Thyroid gland (tissue), 4 donors: ENCODE measurements at regions not wholly inside any gene's neighbourhood (a gene's known extent, or its start where the extent isn't known, plus 50 kb on each side); places are given as distances from the start of the nearest gene placed in this dataset.

Experiments used
- DNase-seq, 2 donors: peaks; one replicate each; pipeline ENCODE4 v3.0.0-alpha.2; 2019
- H3K27ac ChIP-seq, 3 donors: fragments of 200-600 bp; sonication (generic); 1 replicate in 2 of 3; 2 replicates in 1 of 3; pipeline ENCODE4 v1.5.1; 2016 to 2019; ENCODE audit warnings: mild to moderate bottlenecking in 1 of 3, moderate library complexity in 1 of 3
- H3K27me3 ChIP-seq: fragments of 200-600 bp; sonication (generic); one replicate; pipeline ENCODE4 v1.5.1; 2019
- H3K36me3 ChIP-seq, 2 donors: fragments of 200-600 bp; sonication (generic); one replicate each; pipeline ENCODE4 v1.5.1; 2016 to 2019
- H3K4me1 ChIP-seq, 2 donors: fragments of 200-600 bp; sonication (generic); one replicate each; pipeline ENCODE4 v1.5.1; 2017 to 2019
- H3K4me3 ChIP-seq, 3 donors: fragments of 200-600 bp; sonication (generic); replicated peaks in 1 of 3; 1 replicate in 2 of 3; 2 replicates in 1 of 3; pipeline ENCODE4 v1.5.1; 2016; ENCODE audit warnings: mild to moderate bottlenecking in 1 of 3
- H3K9me3 ChIP-seq: fragments of 200-600 bp; sonication (generic); one replicate; pipeline ENCODE4 v1.5.1; 2017
- CTCF ChIP-seq, 6 experiments: fragments of 200-600 bp in 3 of 6; fragments of 450-650 bp in 3 of 6; sonication (generic) in 3 of 6; IDR thresholded peaks; one replicate each; pipeline ENCODE4 v1.5.1; 2016 to 2019; ENCODE audit warnings: antibody characterized with exemption in 6 of 6, mild to moderate bottlenecking in 2 of 6, inconsistent platforms in 1 of 6, moderate library complexity in 1 of 6
- POLR2A ChIP-seq, 2 donors: fragments of 450-650 bp; IDR thresholded peaks; one replicate each; pipeline ENCODE4 v1.6.1; 2017; ENCODE audit warnings: antibody characterized with exemption in 2 of 2, mild to moderate bottlenecking in 2 of 2, moderate library complexity in 1 of 2
- WGBS, 2 donors: methylation state at CpG; one replicate each; pipeline ENCODE4 v1.1.5; 2017; 5-methylcytosine and 5-hydroxymethylcytosine counted together
- intact Hi-C: fragments of 100-400 bp; cut with DNase I; formaldehyde crosslinking; loops from one replicate; pipeline ENCODE4 v1.15.1; 2023

GRCh38 chr2:151113318-151113717, 148.3 kb downstream of the RBM43 start:
- H3K4me3 ChIP-seq, result no peak overlapping the region
- no peaks in the 10 kb centered on the region for H3K27me3 ChIP-seq
- intact Hi-C loops, result no loop called here
- no peak for TF ChIP-seq POLR2A (IDR thresholded peaks at IDR 0.05)
- TF ChIP-seq CTCF (IDR thresholded peaks at IDR 0.05), result no peak
- no peak for DNase-seq
- H3K27ac ChIP-seq, result no peak overlapping the region
- no peaks in the 10 kb centered on the region for H3K9me3 ChIP-seq
- 55 to 70% methylated on average over 3 of the region's 3 CpGs for WGBS, 2 donors
- H3K4me1 ChIP-seq, result no peaks in the 10 kb centered on the region
- H3K36me3 ChIP-seq, result no peaks in the 10 kb centered on the region

GRCh38 chr2:151111599-151112278, 149.9 kb downstream of the RBM43 start:
- no peaks in the 10 kb centered on the region for H3K9me3 ChIP-seq
- H3K4me1 ChIP-seq, result no peaks in the 10 kb centered on the region
- no peak overlapping the region for H3K4me3 ChIP-seq
- H3K36me3 ChIP-seq, result no peaks in the 10 kb centered on the region
- no peak for TF ChIP-seq POLR2A (IDR thresholded peaks at IDR 0.05)
- no peak for TF ChIP-seq CTCF (IDR thresholded peaks at IDR 0.05)
- no peak overlapping the region for H3K27ac ChIP-seq
- 49 to 50% methylated on average over 1 of the region's 1 CpG for WGBS, 2 donors
- intact Hi-C loops, result no loop called here
- DNase-seq, result no peak
- H3K27me3 ChIP-seq, result no peaks in the 10 kb centered on the region

GRCh38 chr2:151106805-151107506, 154.7 kb downstream of the RBM43 start:
- intact Hi-C loops, result no loop called here
- WGBS, 2 donors, result 86 to 89% methylated on average over 3 of the region's 3 CpGs
- Histone ChIP-seq H3K27ac (no peak overlapping the region), H3K27me3 (no peaks in the 10 kb centered on the region), H3K4me3 (no peak overlapping the region), H3K36me3 (no peaks in the 10 kb centered on the region), H3K4me1 (no peaks in the 10 kb centered on the region), H3K9me3 (no peaks in the 10 kb centered on the region)
- no peak for TF ChIP-seq CTCF (IDR thresholded peaks at IDR 0.05)
- no peak for TF ChIP-seq POLR2A (IDR thresholded peaks at IDR 0.05)
- DNase-seq, result no peak

- intact Hi-C loops, result no loop called here
- H3K4me3 ChIP-seq, result no peak overlapping the region
- no peaks in the 10 kb centered on the region for H3K4me1 ChIP-seq
- H3K9me3 ChIP-seq, result no peaks in the 10 kb centered on the region
- TF ChIP-seq POLR2A (IDR thresholded peaks at IDR 0.05), result no peak
- TF ChIP-seq CTCF (IDR thresholded peaks at IDR 0.05), result no peak
- no peaks in the 10 kb centered on the region for H3K27me3 ChIP-seq
- no peak for DNase-seq
- no peaks in the 10 kb centered on the region for H3K36me3 ChIP-seq
- WGBS, 2 donors, result 76 to 88% methylated on average over 4 of the region's 4 CpGs
- H3K27ac ChIP-seq, result no peak overlapping the region
Measured at GRCh38 chr2:151103551-151103950, 158.1 kb downstream of the RBM43 start.

GRCh38 chr2:151102226-151102625, 159.4 kb downstream of the RBM43 start:
- no peak for DNase-seq
- Histone ChIP-seq H3K9me3 (no peaks in the 10 kb centered on the region), H3K36me3 (no peaks in the 10 kb centered on the region), H3K27me3 (no peaks in the 10 kb centered on the region), H3K4me3 (no peak overlapping the region), H3K4me1 (no peaks in the 10 kb centered on the region), H3K27ac (no peak overlapping the region)
- intact Hi-C loops, result no loop called here
- WGBS, 2 donors, result 79 to 85% methylated on average over 2 of the region's 2 CpGs
- TF ChIP-seq POLR2A (IDR thresholded peaks at IDR 0.05), result no peak
- no peak for TF ChIP-seq CTCF (IDR thresholded peaks at IDR 0.05)
